Naive thymus-derived CD4-positive, alpha-beta T cell (primary cell): ENCODE measurements at regions not wholly inside any gene's neighbourhood (a gene's known extent, or its start where the extent isn't known, plus 50 kb on each side); places are given as distances from the start of the nearest gene placed in this dataset.
"Not testable (repeated sequence)": the region's sequence is repeated elsewhere in the genome, so short reads cannot be mapped to it uniquely, and the experiment has no call there.

Experiments used
- ATAC-seq: fragments of 150-1000 bp; cut with Tn5 transposase; 2 replicates; pipeline ENCODE4 v1.10.0; 2021; ENCODE audit warnings: mild to moderate bottlenecking, moderate library complexity
- CTCF ChIA-PET: fragments of 350-600 bp; sonication (Branson Sonifier 250); formaldehyde crosslinking; loops from one replicate; lab custom pipeline; 2021; ENCODE audit warnings: antibody characterized with exemption; lab: Charles Lee
- POLR2A ChIA-PET: fragments of 350-600 bp; sonication (Branson Sonifier 250); formaldehyde crosslinking; loops from one replicate; lab custom pipeline; 2021; ENCODE audit warnings: antibody characterized with exemption, inconsistent platforms; lab: Charles Lee
- DNase-seq, 9 donors: peaks; one replicate each; pipeline versions ENCODE4 v3.0.0 to v3.0.0-alpha.2; 2020 to 2022; ENCODE audit warnings: mixed read lengths in 1 of 9
- H3K27ac ChIP-seq: one replicate; pipeline ENCODE4 v1.7.0; 2013; ENCODE audit warnings: mild to moderate bottlenecking, low read depth, low read length, moderate library complexity
- H3K27me3 ChIP-seq, 2 donors: one replicate each; pipeline ENCODE4 v1.7.0; 2013; ENCODE audit warnings: low read length in 2 of 2, mild to moderate bottlenecking in 2 of 2, moderate library complexity in 2 of 2; ENCODE audit not compliant: control insufficient read depth in 2 of 2, insufficient read depth in 2 of 2
- H3K36me3 ChIP-seq, 3 experiments: 1 replicate in 2 of 3; 2 replicates in 1 of 3; pipeline ENCODE4 v1.7.0; 2013; ENCODE audit warnings: low read length in 3 of 3, mild to moderate bottlenecking in 3 of 3, moderate library complexity in 1 of 3; ENCODE audit not compliant: insufficient read depth in 3 of 3, control insufficient read depth in 2 of 3
- H3K4me1 ChIP-seq, 2 donors: one replicate each; pipeline ENCODE4 v1.7.0; 2013; ENCODE audit warnings: low read length in 2 of 2, mild to moderate bottlenecking in 2 of 2, moderate library complexity in 1 of 2; ENCODE audit not compliant: control insufficient read depth in 2 of 2, insufficient read depth in 2 of 2
- H3K4me3 ChIP-seq: 2 replicates; pipeline ENCODE4 v1.7.0; 2013; ENCODE audit warnings: mild to moderate bottlenecking, low read length
- H3K9me3 ChIP-seq, 3 experiments: 1 replicate in 2 of 3; 2 replicates in 1 of 3; pipeline ENCODE4 v1.7.0; 2013; ENCODE audit warnings: low read length in 3 of 3; ENCODE audit not compliant: control insufficient read depth in 2 of 3
- H3K27ac Mint-ChIP-seq, 9 donors: one replicate each; pipeline ENCODE4 v1.8.0; 2020 to 2022; ENCODE audit warnings: mixed read lengths in 9 of 9, mild to moderate bottlenecking in 8 of 9, moderate library complexity in 5 of 9, inconsistent platforms in 2 of 9
- H3K27me3 Mint-ChIP-seq, 5 donors: one replicate each; pipeline ENCODE4 v1.8.0; 2021 to 2022; ENCODE audit warnings: mixed read lengths in 5 of 5, mild to moderate bottlenecking in 1 of 5
- H3K36me3 Mint-ChIP-seq, 5 donors: one replicate each; pipeline ENCODE4 v1.8.0; 2020 to 2022; ENCODE audit warnings: mixed read lengths in 5 of 5, mild to moderate bottlenecking in 3 of 5, inconsistent platforms in 1 of 5
- H3K4me1 Mint-ChIP-seq, 7 donors: one replicate each; pipeline ENCODE4 v1.8.0; 2020 to 2022; ENCODE audit warnings: mixed read lengths in 7 of 7, mild to moderate bottlenecking in 3 of 7, inconsistent platforms in 1 of 7
- H3K4me3 Mint-ChIP-seq, 10 donors: one replicate each; pipeline ENCODE4 v1.8.0; 2020 to 2022; ENCODE audit warnings: mild to moderate bottlenecking in 10 of 10, mixed read lengths in 10 of 10, moderate library complexity in 6 of 10, inconsistent platforms in 2 of 10
- H3K9me3 Mint-ChIP-seq, 11 donors: one replicate each; pipeline ENCODE4 v1.8.0; 2020 to 2022; ENCODE audit warnings: mixed read lengths in 11 of 11, mild to moderate bottlenecking in 4 of 11, inconsistent platforms in 1 of 11, moderate library complexity in 1 of 11
- intact Hi-C, 2 donors: fragments of 100-400 bp; cut with micrococcal nuclease; formaldehyde crosslinking; loops; one replicate each; pipeline ENCODE4 v1.15.1; 2023

DNA sequence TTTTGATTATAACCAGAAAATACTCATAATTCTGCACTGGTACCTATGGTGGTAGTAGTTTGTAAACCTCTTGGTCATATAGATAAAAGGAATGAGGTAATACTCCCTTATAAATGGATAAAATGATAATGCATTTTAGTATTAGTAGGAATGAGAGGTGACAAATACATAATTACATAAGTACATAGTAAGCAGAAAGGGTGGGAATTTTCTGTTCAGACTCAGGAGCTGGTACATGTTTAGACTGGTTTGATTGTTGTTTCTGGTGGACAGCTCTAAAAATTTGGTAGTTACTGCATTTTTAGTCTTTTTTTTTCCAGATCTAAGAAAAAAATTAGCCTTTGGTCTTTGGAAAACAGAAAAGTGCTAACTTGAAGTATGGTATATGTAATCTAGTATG, 70.4 kb upstream of the AGA start:
- H3K9me3 ChIP-seq = no peaks in the 10 kb centered on the region
- H3K4me1 ChIP-seq = no peaks in the 10 kb centered on the region
- intact Hi-C loops = no loop called here
- H3K27me3 ChIP-seq = no peaks in the 10 kb centered on the region
- no peak overlapping the region for H3K4me3 ChIP-seq
- DNase-seq = no peak
- H3K27ac ChIP-seq = no peak overlapping the region
- no peaks in the 10 kb centered on the region for H3K36me3 ChIP-seq
- POLR2A ChIA-PET = no interaction called here
- peaks cover 0 to 14% (median 4%) of the 10 kb centered on the region in 5 donors for H3K36me3 Mint-ChIP-seq
- CTCF ChIA-PET = no interaction called here
- peaks cover 0 to 5% (median 0%) of the 10 kb centered on the region in 11 donors for H3K9me3 Mint-ChIP-seq
- peaks cover 0 to 3% (median 0%) of the 10 kb centered on the region in 5 donors for H3K27me3 Mint-ChIP-seq
- no peak overlapping the region for H3K27ac Mint-ChIP-seq
- no peak for ATAC-seq
- no peak overlapping the region for H3K4me3 Mint-ChIP-seq
- peaks cover 0 to 5% (median 0%) of the 10 kb centered on the region in 7 donors for H3K4me1 Mint-ChIP-seq

DNA sequence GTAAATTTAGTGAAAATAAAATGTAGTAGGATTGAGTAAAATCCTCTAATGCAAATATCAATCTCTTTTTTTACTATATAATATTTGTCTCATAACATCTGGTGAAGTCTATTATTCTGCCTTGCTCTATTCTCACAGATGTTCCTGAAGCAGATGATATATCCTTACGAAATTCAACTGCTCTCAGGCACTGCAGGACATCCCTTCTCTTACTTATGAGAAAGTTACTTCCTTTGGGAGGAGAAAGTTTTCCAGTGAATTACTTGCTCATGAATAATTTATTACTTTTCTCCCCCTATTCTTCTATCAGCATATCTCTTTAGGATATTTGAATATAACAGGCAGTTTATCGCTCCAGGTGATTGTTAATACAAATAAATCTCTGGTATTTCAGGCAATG, 75.6 kb upstream of the AGA start:
- Mint-ChIP-seq H3K4me3 (no peak overlapping the region), H3K36me3 (peaks cover 0 to 16% (median 0%) of the 10 kb centered on the region in 5 donors), H3K9me3 (peaks cover 0 to 15% (median 1%) of the 10 kb centered on the region in 11 donors), H3K4me1 (no peaks in the 10 kb centered on the region), H3K27me3 (no peaks in the 10 kb centered on the region), H3K27ac (no peak overlapping the region)
- POLR2A ChIA-PET = no interaction called here
- no peaks in the 10 kb centered on the region for H3K4me1 ChIP-seq
- H3K36me3 ChIP-seq = no peaks in the 10 kb centered on the region
- no peak overlapping the region for H3K27ac ChIP-seq
- H3K9me3 ChIP-seq = no peaks in the 10 kb centered on the region
- H3K27me3 ChIP-seq = no peaks in the 10 kb centered on the region
- no peak overlapping the region for H3K4me3 ChIP-seq
- CTCF ChIA-PET = no interaction called here
- intact Hi-C loops = no loop called here
- ATAC-seq (no peak), DNase-seq (no peak)

DNA sequence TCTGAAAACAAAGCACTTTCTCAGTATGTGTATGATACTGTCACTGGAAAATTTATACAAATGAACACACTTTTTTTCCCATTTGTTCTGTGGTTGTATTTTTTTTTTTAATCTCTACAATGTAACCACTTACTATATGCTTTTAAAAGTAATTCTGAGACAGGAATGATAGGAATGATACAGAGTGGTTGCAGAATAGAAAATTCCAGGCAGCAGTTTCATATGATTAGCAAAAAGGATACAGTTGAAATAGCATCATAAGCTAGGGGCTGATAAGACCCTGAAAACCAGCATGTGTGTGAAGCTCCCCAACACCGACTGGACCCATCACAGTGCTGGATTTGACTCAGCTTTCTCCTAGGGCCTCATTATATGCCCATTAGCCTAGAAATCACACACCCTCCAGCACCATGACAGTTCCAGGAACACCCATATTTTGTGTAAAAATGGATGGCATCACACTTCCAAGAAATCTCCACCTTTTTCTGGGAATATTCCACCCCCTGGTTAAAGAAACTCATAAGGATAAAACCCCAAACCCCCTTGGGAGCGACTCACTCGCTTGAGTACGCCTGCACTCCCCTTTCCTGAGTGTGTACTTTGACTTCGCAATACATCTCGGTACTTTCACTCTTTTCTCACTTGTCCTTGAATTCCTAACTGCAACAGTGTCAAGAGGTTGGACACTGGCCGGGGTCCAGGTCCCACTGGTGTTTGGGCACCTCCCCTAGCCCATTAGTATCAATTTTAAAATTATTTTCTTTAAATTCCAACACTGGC, 77.4 kb upstream of the AGA start:
- H3K4me3 Mint-ChIP-seq = no peak overlapping the region
- H3K9me3 Mint-ChIP-seq = peaks cover 0 to 20% (median 3%) of the 10 kb centered on the region in 11 donors
- H3K27ac ChIP-seq = no peak overlapping the region
- no peak overlapping the region for H3K4me3 ChIP-seq
- no peaks in the 10 kb centered on the region for H3K4me1 Mint-ChIP-seq
- H3K36me3 Mint-ChIP-seq = peaks cover 0 to 20% (median 0%) of the 10 kb centered on the region in 5 donors
- DNase-seq (no peak), ATAC-seq (no peak)
- intact Hi-C loops = no loop called here
- no peaks in the 10 kb centered on the region for H3K27me3 ChIP-seq
- CTCF ChIA-PET = no interaction called here
- POLR2A ChIA-PET = no interaction called here
- no peaks in the 10 kb centered on the region for H3K9me3 ChIP-seq
- no peaks in the 10 kb centered on the region for H3K36me3 ChIP-seq
- no peaks in the 10 kb centered on the region for H3K4me1 ChIP-seq
- no peak overlapping the region for H3K27ac Mint-ChIP-seq
- no peaks in the 10 kb centered on the region for H3K27me3 Mint-ChIP-seq

DNA sequence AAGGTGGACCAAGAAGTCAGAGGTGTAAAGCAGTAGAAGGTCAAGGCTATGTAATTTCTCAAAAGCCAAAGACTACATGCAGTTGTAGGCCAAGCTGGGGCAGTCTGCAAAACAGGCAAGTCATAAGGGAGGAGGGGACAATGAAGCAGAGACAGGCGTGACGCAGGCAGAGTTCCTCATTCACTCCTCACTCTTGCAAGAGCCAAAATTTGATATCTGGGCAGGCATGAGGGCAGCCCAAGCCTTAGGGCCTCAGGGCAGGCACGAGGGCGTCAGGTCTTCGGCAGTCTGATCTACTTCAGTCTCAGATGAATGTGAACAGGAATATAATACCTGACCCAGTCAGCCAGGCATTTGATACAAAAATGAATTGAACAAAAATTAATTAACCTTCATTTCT, 86.4 kb upstream of the AGA start:
- Mint-ChIP-seq H3K9me3 (peaks cover 0 to 3% (median 0%) of the 10 kb centered on the region in 11 donors), H3K27ac (no peak overlapping the region), H3K4me1 (peaks cover 0 to 3% (median 0%) of the 10 kb centered on the region in 7 donors), H3K4me3 (no peak overlapping the region), H3K36me3 (no peaks in the 10 kb centered on the region), H3K27me3 (peaks cover 0 to 4% (median 0%) of the 10 kb centered on the region in 5 donors)
- CTCF ChIA-PET = no interaction called here
- DNase-seq (no peak), ATAC-seq (no peak)
- Histone ChIP-seq H3K4me3 (no peak overlapping the region), H3K4me1 (no peaks in the 10 kb centered on the region), H3K36me3 (no peaks in the 10 kb centered on the region), H3K27me3 (no peaks in the 10 kb centered on the region), H3K9me3 (no peaks in the 10 kb centered on the region), H3K27ac (no peak overlapping the region)
- POLR2A ChIA-PET = no interaction called here
- intact Hi-C loops = no loop called here

DNA sequence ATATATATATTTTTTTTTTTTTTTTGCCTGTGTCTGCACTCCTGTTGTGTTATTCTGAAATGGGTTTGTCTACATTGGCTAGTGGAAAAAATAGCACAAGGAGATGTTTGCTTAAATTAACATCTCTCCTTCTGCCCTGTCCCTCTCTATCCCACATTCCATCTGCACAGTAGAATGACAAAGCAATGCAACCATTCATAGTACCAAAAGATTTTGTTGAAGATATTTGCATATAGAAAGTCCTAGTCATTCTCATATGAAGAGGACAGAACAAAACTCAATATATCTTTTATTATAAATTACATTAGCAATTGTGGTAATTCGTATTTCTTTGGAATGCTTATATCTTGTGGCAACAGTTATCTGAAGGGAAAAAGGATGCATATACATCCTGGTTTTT, 88.3 kb upstream of the AGA start:
- DNase-seq (no peak), ATAC-seq (no peak)
- intact Hi-C loops = no loop called here
- peaks cover 0 to 8% (median 5%) of the 10 kb centered on the region in 11 donors for H3K9me3 Mint-ChIP-seq
- H3K4me3 Mint-ChIP-seq = no peak overlapping the region
- peaks cover 0 to 8% (median 5%) of the 10 kb centered on the region in 5 donors for H3K36me3 Mint-ChIP-seq
- CTCF ChIA-PET = no interaction called here
- Histone ChIP-seq H3K36me3 (no peaks in the 10 kb centered on the region), H3K27me3 (no peaks in the 10 kb centered on the region), H3K27ac (no peak overlapping the region), H3K4me1 (no peaks in the 10 kb centered on the region), H3K9me3 (no peaks in the 10 kb centered on the region), H3K4me3 (no peak overlapping the region)
- POLR2A ChIA-PET = no interaction called here
- H3K27ac Mint-ChIP-seq = no peak overlapping the region
- H3K27me3 Mint-ChIP-seq = peaks cover 0 to 4% (median 0%) of the 10 kb centered on the region in 5 donors
- peaks cover 0 to 4% (median 0%) of the 10 kb centered on the region in 7 donors for H3K4me1 Mint-ChIP-seq

DNA sequence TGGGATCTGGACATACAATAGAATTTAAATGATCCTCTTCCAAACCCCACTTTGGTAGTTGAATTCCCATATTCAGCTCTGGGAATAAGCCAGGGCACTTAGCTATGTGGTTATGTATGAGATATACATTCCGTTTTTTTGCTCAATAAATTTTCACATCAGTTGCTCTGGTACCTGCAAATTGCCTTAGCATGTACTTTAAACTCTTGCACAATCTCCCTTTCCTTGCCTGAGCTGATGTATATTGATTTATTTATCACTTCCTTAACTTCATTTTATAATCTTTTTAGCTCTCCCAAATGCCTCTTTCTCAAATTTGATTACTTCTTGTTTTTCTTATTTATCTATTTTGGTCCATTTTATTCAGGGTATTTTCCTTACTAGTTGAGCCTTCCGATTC, 90.1 kb upstream of the AGA start:
- ChIA-PET CTCF (interaction anchor here (1.1 kb wide), 1 partner anchor 15 kb away, joined by 3 read pairs; no protein-coding TSS in a partner anchor), POLR2A (no interaction called here)
- H3K4me3 ChIP-seq = no peak overlapping the region
- Mint-ChIP-seq H3K27me3 (peaks cover 0 to 4% (median 0%) of the 10 kb centered on the region in 5 donors), H3K4me3 (no peak overlapping the region), H3K4me1 (peaks cover 0 to 2% (median 0%) of the 10 kb centered on the region in 7 donors), H3K27ac (no peak overlapping the region), H3K9me3 (peaks cover 0 to 8% (median 5%) of the 10 kb centered on the region in 11 donors), H3K36me3 (peaks cover 0 to 8% (median 5%) of the 10 kb centered on the region in 5 donors)
- H3K9me3 ChIP-seq = no peaks in the 10 kb centered on the region
- no peaks in the 10 kb centered on the region for H3K27me3 ChIP-seq
- H3K36me3 ChIP-seq = no peaks in the 10 kb centered on the region
- ATAC-seq = no peak
- H3K4me1 ChIP-seq = no peaks in the 10 kb centered on the region
- no peak overlapping the region for H3K27ac ChIP-seq
- no peak for DNase-seq
- intact Hi-C loops = no loop called here

DNA sequence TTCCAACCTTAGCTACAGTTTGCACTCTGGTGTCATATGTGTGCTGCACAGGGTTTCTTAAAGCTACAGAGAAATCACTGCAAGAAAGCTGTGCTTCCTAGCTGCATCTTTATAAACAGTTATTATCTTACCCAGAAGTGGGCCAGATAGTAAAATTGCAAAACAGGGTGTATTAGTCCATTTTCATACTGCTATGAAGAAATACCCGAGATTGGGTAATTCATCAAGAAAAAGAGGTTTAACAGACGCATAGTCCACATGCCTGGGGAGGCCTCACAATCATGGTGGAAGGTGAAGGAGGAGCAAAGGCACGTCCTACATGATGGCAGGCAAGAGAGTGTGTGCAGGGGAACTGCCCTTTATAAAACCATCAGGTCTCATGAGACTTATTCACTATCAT, 92.6 kb upstream of the AGA start:
- H3K9me3 Mint-ChIP-seq, H3K9me3 ChIP-seq, H3K36me3 ChIP-seq, H3K4me1 Mint-ChIP-seq, CTCF ChIA-PET, DNase-seq, H3K4me3 Mint-ChIP-seq, H3K27ac Mint-ChIP-seq, H3K27ac ChIP-seq, H3K4me1 ChIP-seq, H3K36me3 Mint-ChIP-seq, H3K4me3 ChIP-seq, POLR2A ChIA-PET, H3K27me3 Mint-ChIP-seq, H3K27me3 ChIP-seq, intact Hi-C loops, ATAC-seq: not testable (repeated sequence)
